Activated CD8-positive, alpha-beta T cell treated with anti-CD3 and anti-CD28 coated beads for 36 hours (primary cell): ENCODE measurements at regions not wholly inside any gene's neighbourhood (a gene's known extent, or its start where the extent isn't known, plus 50 kb on each side); places are given as distances from the start of the nearest gene placed in this dataset.

ENCODE experiments used
- ATAC-seq: fragments of 200-7000 bp; cut with Tn5 transposase; one replicate; pipeline ENCODE4 v1.10.0; 2021; ENCODE audit warnings: mild to moderate bottlenecking, moderate library complexity
- CTCF ChIA-PET: fragments of 350-600 bp; sonication (Branson Sonifier 250); formaldehyde crosslinking; loops from one replicate; lab custom pipeline; 2021; ENCODE audit warnings: antibody characterized with exemption; lab: Charles Lee
- POLR2A ChIA-PET: fragments of 350-600 bp; sonication (Branson Sonifier 250); formaldehyde crosslinking; loops from one replicate; lab custom pipeline; 2021; ENCODE audit warnings: antibody characterized with exemption; lab: Charles Lee
- DNase-seq: peaks from one replicate; pipeline ENCODE4 v3.0.0-alpha.2; 2020
- H3K27ac Mint-ChIP-seq: one replicate; pipeline ENCODE4 v1.8.0; 2021; ENCODE audit warnings: mild to moderate bottlenecking, mixed read lengths
- H3K27me3 Mint-ChIP-seq: one replicate; pipeline ENCODE4 v1.8.0; 2021; ENCODE audit warnings: mixed read lengths
- H3K36me3 Mint-ChIP-seq: one replicate; pipeline ENCODE4 v1.8.0; 2021; ENCODE audit warnings: low read depth, mixed read lengths
- H3K4me1 Mint-ChIP-seq: one replicate; pipeline ENCODE4 v1.8.0; 2021; ENCODE audit warnings: low read depth, mixed read lengths
- H3K4me3 Mint-ChIP-seq: one replicate; pipeline ENCODE4 v1.8.0; 2021; ENCODE audit warnings: mild to moderate bottlenecking, moderate library complexity, mixed read lengths
- H3K9me3 Mint-ChIP-seq: one replicate; pipeline ENCODE4 v1.8.0; 2021; ENCODE audit warnings: mixed read lengths
- CTCF ChIP-seq: fragments of 200-600 bp; IDR thresholded peaks from one replicate; pipeline ENCODE4 v1.8.0; 2022; ENCODE audit warnings: antibody characterized with exemption, mild to moderate bottlenecking
- intact Hi-C: fragments of 100-400 bp; cut with micrococcal nuclease; formaldehyde crosslinking; loops from one replicate; pipeline ENCODE4 v1.10.0; 2022

GRCh38 chr6:147837540-147837939 is 329.1 kb downstream of the SAMD5 start:
- H3K36me3 Mint-ChIP-seq, result no peaks in the 10 kb centered on the region
- intact Hi-C loops, result no loop called here
- H3K9me3 Mint-ChIP-seq, result no peaks in the 10 kb centered on the region
- POLR2A ChIA-PET, result no interaction called here
- CTCF ChIA-PET, result no interaction called here
- H3K27ac Mint-ChIP-seq, result no peak overlapping the region
- ATAC-seq (no peak), DNase-seq (no peak)
- TF ChIP-seq CTCF, result no peak
- H3K4me1 Mint-ChIP-seq, result no peaks in the 10 kb centered on the region
- H3K4me3 Mint-ChIP-seq, result no peak overlapping the region
- no peaks in the 10 kb centered on the region for H3K27me3 Mint-ChIP-seq

- no peak for ATAC-seq
- TF ChIP-seq CTCF, result no peak
- ChIA-PET POLR2A (no interaction called here), CTCF (no interaction called here)
- no peak overlapping the region for H3K27ac Mint-ChIP-seq
- H3K9me3 Mint-ChIP-seq, result no peaks in the 10 kb centered on the region
- intact Hi-C loops, result no loop called here
- H3K4me3 Mint-ChIP-seq, result no peak overlapping the region
- DNase-seq, result no peak
- no peaks in the 10 kb centered on the region for H3K4me1 Mint-ChIP-seq
- H3K27me3 Mint-ChIP-seq, result no peaks in the 10 kb centered on the region
- H3K36me3 Mint-ChIP-seq, result no peaks in the 10 kb centered on the region
Measured at GRCh38 chr6:147839708-147840610, 331.5 kb downstream of the SAMD5 start.

- H3K36me3 Mint-ChIP-seq, result no peaks in the 10 kb centered on the region
- DNase-seq (no peak), ATAC-seq (no peak)
- H3K27me3 Mint-ChIP-seq, result no peaks in the 10 kb centered on the region
- no peaks in the 10 kb centered on the region for H3K4me1 Mint-ChIP-seq
- H3K27ac Mint-ChIP-seq, result no peak overlapping the region
- no peak overlapping the region for H3K4me3 Mint-ChIP-seq
- CTCF ChIA-PET, result no interaction called here
- intact Hi-C loops, result no loop called here
- no peak for TF ChIP-seq CTCF
- H3K9me3 Mint-ChIP-seq, result peaks cover 3% of the 10 kb centered on the region
- POLR2A ChIA-PET, result no interaction called here
Measured at GRCh38 chr6:147841547-147842148, 333.2 kb downstream of the SAMD5 start.

GRCh38 chr6:147849401-147850330 is 341.2 kb downstream of the SAMD5 start:
- Mint-ChIP-seq H3K36me3 (no peaks in the 10 kb centered on the region), H3K4me1 (no peaks in the 10 kb centered on the region), H3K27me3 (no peaks in the 10 kb centered on the region), H3K9me3 (peaks cover 3% of the 10 kb centered on the region), H3K27ac (no peak overlapping the region), H3K4me3 (no peak overlapping the region)
- DNase-seq (no peak), ATAC-seq (no peak)
- POLR2A ChIA-PET, result no interaction called here
- TF ChIP-seq CTCF, result no peak
- intact Hi-C loops, result no loop called here
- CTCF ChIA-PET, result no interaction called here
